Neural cell (in vitro differentiated cells): ENCODE measurements at regions not wholly inside any gene's neighbourhood (a gene's known extent, or its start where the extent isn't known, plus 50 kb on each side); places are given as distances from the start of the nearest gene placed in this dataset.

Experiments used
- EP300 ChIP-seq: fragments of 450-650 bp; conservative IDR thresholded peaks from 2 replicates; pipeline ENCODE4 v1.6.1; 2014; ENCODE audit warnings: antibody characterized with exemption, mild to moderate bottlenecking, moderate library complexity; ENCODE audit not compliant: poor library complexity, severe bottlenecking
- EZH2 ChIP-seq: fragments of 200-600, 300-800 bp; shearing (Covaris generic), sonication (generic); IDR thresholded peaks from 2 replicates; pipeline ENCODE4 v1.6.1; 2014; ENCODE audit warnings: antibody characterized with exemption, low read length, borderline replicate concordance, mild to moderate bottlenecking; ENCODE audit not compliant: insufficient read depth, poor library complexity, severe bottlenecking
- MXI1 ChIP-seq: fragments of 450-650 bp; conservative IDR thresholded peaks from 2 replicates; pipeline ENCODE4 v1.6.1; 2014; ENCODE audit warnings: antibody characterized with exemption, mild to moderate bottlenecking; ENCODE audit not compliant: poor library complexity, severe bottlenecking
- POLR2AphosphoS5 ChIP-seq: IDR thresholded peaks from 2 replicates; pipeline ENCODE4 v1.6.1; 2012
- RAD21 ChIP-seq: fragments of 450-650 bp; conservative IDR thresholded peaks from 2 replicates; pipeline ENCODE4 v1.6.1; 2014; ENCODE audit warnings: antibody characterized with exemption, mild to moderate bottlenecking, moderate library complexity
- SMC3 ChIP-seq: fragments of 450-650 bp; conservative IDR thresholded peaks from 2 replicates; pipeline ENCODE4 v1.6.1; 2014; ENCODE audit warnings: antibody characterized with exemption, mild to moderate bottlenecking, moderate library complexity; ENCODE audit not compliant: poor library complexity
- TAF1 ChIP-seq: IDR thresholded peaks from 2 replicates; pipeline ENCODE4 v1.6.1; 2012; ENCODE audit warnings: low read depth
- TF ChIP-seq, protein P1 (sequence below): fragments of 450-650 bp; IDR thresholded peaks from 2 replicates; pipeline ENCODE4 v1.5.1; 2014; ENCODE audit warnings: antibody characterized with exemption, mild to moderate bottlenecking, moderate library complexity; ENCODE audit not compliant: poor library complexity, severe bottlenecking
- TF ChIP-seq, protein P2 (sequence below): IDR thresholded peaks from 2 replicates; pipeline ENCODE4 v1.6.1; 2012; ENCODE audit warnings: borderline replicate concordance

DNA sequence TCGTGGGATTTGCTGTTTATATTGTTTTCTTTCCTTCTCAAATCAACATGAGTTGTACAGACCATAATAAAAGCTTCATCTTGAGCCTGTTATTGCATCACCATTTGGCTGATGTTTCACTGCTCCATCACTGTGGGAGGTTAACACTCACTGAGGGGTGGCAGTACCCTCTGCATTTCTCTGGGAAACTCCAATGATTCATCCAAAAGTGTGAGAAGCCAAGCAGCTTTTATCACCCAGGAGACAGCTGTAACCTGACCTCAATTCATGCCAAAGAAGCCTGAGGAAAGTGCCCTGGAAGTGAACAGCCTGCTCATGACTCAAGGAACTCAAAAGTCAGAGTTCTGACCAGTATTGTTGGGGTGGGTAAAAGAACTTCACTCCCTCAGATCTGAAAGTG is 84.1 kb downstream of the GPR88 start:
- TF ChIP-seq POLR2AphosphoS5 (no peak), EZH2 (no peak), SMC3 (no peak), EP300 (no peak), MXI1 (no peak), RAD21 (no peak), TAF1 (no peak)
- TF ChIP-seq, protein P1, sequence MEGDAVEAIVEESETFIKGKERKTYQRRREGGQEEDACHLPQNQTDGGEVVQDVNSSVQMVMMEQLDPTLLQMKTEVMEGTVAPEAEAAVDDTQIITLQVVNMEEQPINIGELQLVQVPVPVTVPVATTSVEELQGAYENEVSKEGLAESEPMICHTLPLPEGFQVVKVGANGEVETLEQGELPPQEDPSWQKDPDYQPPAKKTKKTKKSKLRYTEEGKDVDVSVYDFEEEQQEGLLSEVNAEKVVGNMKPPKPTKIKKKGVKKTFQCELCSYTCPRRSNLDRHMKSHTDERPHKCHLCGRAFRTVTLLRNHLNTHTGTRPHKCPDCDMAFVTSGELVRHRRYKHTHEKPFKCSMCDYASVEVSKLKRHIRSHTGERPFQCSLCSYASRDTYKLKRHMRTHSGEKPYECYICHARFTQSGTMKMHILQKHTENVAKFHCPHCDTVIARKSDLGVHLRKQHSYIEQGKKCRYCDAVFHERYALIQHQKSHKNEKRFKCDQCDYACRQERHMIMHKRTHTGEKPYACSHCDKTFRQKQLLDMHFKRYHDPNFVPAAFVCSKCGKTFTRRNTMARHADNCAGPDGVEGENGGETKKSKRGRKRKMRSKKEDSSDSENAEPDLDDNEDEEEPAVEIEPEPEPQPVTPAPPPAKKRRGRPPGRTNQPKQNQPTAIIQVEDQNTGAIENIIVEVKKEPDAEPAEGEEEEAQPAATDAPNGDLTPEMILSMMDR: no peak
- TF ChIP-seq, protein P2, sequence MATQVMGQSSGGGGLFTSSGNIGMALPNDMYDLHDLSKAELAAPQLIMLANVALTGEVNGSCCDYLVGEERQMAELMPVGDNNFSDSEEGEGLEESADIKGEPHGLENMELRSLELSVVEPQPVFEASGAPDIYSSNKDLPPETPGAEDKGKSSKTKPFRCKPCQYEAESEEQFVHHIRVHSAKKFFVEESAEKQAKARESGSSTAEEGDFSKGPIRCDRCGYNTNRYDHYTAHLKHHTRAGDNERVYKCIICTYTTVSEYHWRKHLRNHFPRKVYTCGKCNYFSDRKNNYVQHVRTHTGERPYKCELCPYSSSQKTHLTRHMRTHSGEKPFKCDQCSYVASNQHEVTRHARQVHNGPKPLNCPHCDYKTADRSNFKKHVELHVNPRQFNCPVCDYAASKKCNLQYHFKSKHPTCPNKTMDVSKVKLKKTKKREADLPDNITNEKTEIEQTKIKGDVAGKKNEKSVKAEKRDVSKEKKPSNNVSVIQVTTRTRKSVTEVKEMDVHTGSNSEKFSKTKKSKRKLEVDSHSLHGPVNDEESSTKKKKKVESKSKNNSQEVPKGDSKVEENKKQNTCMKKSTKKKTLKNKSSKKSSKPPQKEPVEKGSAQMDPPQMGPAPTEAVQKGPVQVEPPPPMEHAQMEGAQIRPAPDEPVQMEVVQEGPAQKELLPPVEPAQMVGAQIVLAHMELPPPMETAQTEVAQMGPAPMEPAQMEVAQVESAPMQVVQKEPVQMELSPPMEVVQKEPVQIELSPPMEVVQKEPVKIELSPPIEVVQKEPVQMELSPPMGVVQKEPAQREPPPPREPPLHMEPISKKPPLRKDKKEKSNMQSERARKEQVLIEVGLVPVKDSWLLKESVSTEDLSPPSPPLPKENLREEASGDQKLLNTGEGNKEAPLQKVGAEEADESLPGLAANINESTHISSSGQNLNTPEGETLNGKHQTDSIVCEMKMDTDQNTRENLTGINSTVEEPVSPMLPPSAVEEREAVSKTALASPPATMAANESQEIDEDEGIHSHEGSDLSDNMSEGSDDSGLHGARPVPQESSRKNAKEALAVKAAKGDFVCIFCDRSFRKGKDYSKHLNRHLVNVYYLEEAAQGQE: no peak
